GM23338 (cell line): ENCODE measurements at regions not wholly inside any gene's neighbourhood (a gene's known extent, or its start where the extent isn't known, plus 50 kb on each side); places are given as distances from the start of the nearest gene placed in this dataset.

Experiments
- ATAC-seq: fragments of 200-7000 bp; cut with Tn5 transposase; 3 replicates; pipeline ENCODE4 v1.9.1; 2020
- DNase-seq: peaks from one replicate; pipeline ENCODE4 v3.0.0-alpha.2; 2015; ENCODE audit warnings: low spot score
- H2AFZ ChIP-seq: fragments of 200-600 bp; sonication (generic); 2 replicates; pipeline ENCODE4 v1.8.0; 2016; ENCODE audit warnings: antibody characterized with exemption, mild to moderate bottlenecking, moderate library complexity
- H3F3A ChIP-seq: fragments of 200-600 bp; sonication (generic); replicated peaks from 2 replicates; pipeline ENCODE4 v1.8.0; 2017; ENCODE audit warnings: antibody characterized with exemption, mixed run types, low read depth
- H3K27ac ChIP-seq: fragments of 200-600 bp; sonication (generic); 2 replicates; pipeline ENCODE4 v1.6.1; 2016; ENCODE audit warnings: low read depth
- H3K27me3 ChIP-seq: fragments of 200-600 bp; sonication (generic); 2 replicates; pipeline ENCODE4 v1.8.0; 2016; ENCODE audit warnings: mild to moderate bottlenecking, mixed run types, moderate library complexity; ENCODE audit not compliant: insufficient read depth
- H3K36me3 ChIP-seq: fragments of 200-600 bp; sonication (generic); 2 replicates; pipeline ENCODE4 v1.8.0; 2016; ENCODE audit warnings: mild to moderate bottlenecking; ENCODE audit not compliant: insufficient read depth
- H3K4me1 ChIP-seq: fragments of 200-600 bp; sonication (generic); 2 replicates; pipeline ENCODE4 v1.8.0; 2016; ENCODE audit warnings: mild to moderate bottlenecking, moderate library complexity; ENCODE audit not compliant: insufficient read depth
- H3K4me2 ChIP-seq: fragments of 200-600 bp; sonication (generic); 2 replicates; pipeline ENCODE4 v1.7.1; 2017; ENCODE audit warnings: mixed run types
- H3K4me3 ChIP-seq: fragments of 200-600 bp; sonication (generic); 2 replicates; pipeline ENCODE4 v1.6.1; 2016; ENCODE audit warnings: mixed run types
- H3K79me2 ChIP-seq: fragments of 200-600 bp; sonication (generic); replicated peaks from 2 replicates; pipeline ENCODE4 v1.8.0; 2017; ENCODE audit warnings: mild to moderate bottlenecking; ENCODE audit not compliant: insufficient read depth
- H3K9me2 ChIP-seq: fragments of 200-600 bp; sonication (generic); 2 replicates; pipeline ENCODE4 v1.8.0; 2017; ENCODE audit not compliant: insufficient read depth
- H4K20me1 ChIP-seq: fragments of 200-600 bp; sonication (generic); replicated peaks from 2 replicates; pipeline ENCODE4 v1.8.0; 2017; ENCODE audit warnings: mild to moderate bottlenecking; ENCODE audit not compliant: insufficient read depth
- H3K27ac Mint-ChIP-seq: 2 replicates; pipeline ENCODE4 v1.8.0; 2020; ENCODE audit warnings: inconsistent platforms, mild to moderate bottlenecking, moderate library complexity, mixed read lengths
- H3K27me3 Mint-ChIP-seq: 3 replicates; pipeline ENCODE4 v1.8.0; 2022; ENCODE audit warnings: low read depth, mild to moderate bottlenecking, moderate library complexity, mixed read lengths, inconsistent platforms; ENCODE audit not compliant: insufficient read depth, poor library complexity
- H3K36me3 Mint-ChIP-seq: 3 replicates; pipeline ENCODE4 v1.8.0; 2021; ENCODE audit warnings: low read depth, mild to moderate bottlenecking, inconsistent platforms, moderate library complexity, mixed read lengths
- H3K4me1 Mint-ChIP-seq: 3 replicates; pipeline ENCODE4 v1.8.0; 2020; ENCODE audit warnings: mild to moderate bottlenecking, inconsistent platforms, mixed read lengths
- H3K4me3 Mint-ChIP-seq: 3 replicates; pipeline ENCODE4 v1.8.0; 2021; ENCODE audit warnings: moderate library complexity, mild to moderate bottlenecking, inconsistent platforms, mixed read lengths
- H3K9me3 Mint-ChIP-seq: 3 replicates; pipeline ENCODE4 v1.8.0; 2020; ENCODE audit warnings: moderate library complexity, mild to moderate bottlenecking, inconsistent platforms, mixed read lengths
- CREB1 ChIP-seq: fragments of 250-450 bp; sonication (Bioruptor Pico); IDR thresholded peaks from 2 replicates; pipeline ENCODE4 v1.5.0; 2020; ENCODE audit warnings: low read depth, mild to moderate bottlenecking, moderate library complexity
- CTCF ChIP-seq, 2 experiments: fragments of 200-600 bp in 1 of 2; sonication (generic) in 1 of 2; conservative IDR thresholded peaks; 2 replicates each; pipeline versions ENCODE4 v1.5.1 to v1.6.1; 2016 to 2017; ENCODE audit warnings: antibody characterized with exemption in 2 of 2, low read depth in 2 of 2, mild to moderate bottlenecking in 2 of 2, moderate library complexity in 1 of 2
- ETS1 ChIP-seq: IDR thresholded peaks from 2 replicates; pipeline ENCODE4 v1.6.1; 2016; ENCODE audit warnings: antibody characterized with exemption
- EZH2 ChIP-seq: fragments of 200-600 bp; sonication (generic); IDR thresholded peaks from one replicate; pipeline ENCODE4 v1.8.0; 2017; ENCODE audit warnings: antibody characterized with exemption, mild to moderate bottlenecking, low read depth; ENCODE audit not compliant: unreplicated experiment
- EZH2phosphoT487 ChIP-seq: fragments of 200-600 bp; sonication (generic); IDR thresholded peaks from one replicate; pipeline ENCODE4 v1.8.1; 2018; ENCODE audit warnings: antibody characterized with exemption; ENCODE audit not compliant: unreplicated experiment
- POLR2AphosphoS5 ChIP-seq: IDR thresholded peaks from 2 replicates; pipeline ENCODE4 v1.6.1; 2016; ENCODE audit warnings: antibody characterized with exemption, low read depth
- ZNF114 ChIP-seq: fragments of 250-450 bp; sonication (Bioruptor Pico); IDR thresholded peaks from 2 replicates; pipeline ENCODE4 v1.5.0; 2020; ENCODE audit warnings: mild to moderate bottlenecking, moderate library complexity
- ZNF462 ChIP-seq: fragments of 250-450 bp; sonication (Bioruptor Pico); IDR thresholded peaks from 2 replicates; pipeline ENCODE4 v1.5.0; 2020; ENCODE audit warnings: mild to moderate bottlenecking, moderate library complexity
- TF ChIP-seq, protein P1 (sequence below): IDR thresholded peaks from one replicate; pipeline ENCODE4 v1.6.1; 2018; ENCODE audit warnings: antibody characterized with exemption; ENCODE audit not compliant: unreplicated experiment

- no peak for TF ChIP-seq CTCF (conservative IDR thresholded peaks at IDR 0.05; ENCODE audit: low read depth in 2 of 2)
- no peak for TF ChIP-seq POLR2AphosphoS5
- no peak for TF ChIP-seq ETS1
- TF ChIP-seq, protein P1, sequence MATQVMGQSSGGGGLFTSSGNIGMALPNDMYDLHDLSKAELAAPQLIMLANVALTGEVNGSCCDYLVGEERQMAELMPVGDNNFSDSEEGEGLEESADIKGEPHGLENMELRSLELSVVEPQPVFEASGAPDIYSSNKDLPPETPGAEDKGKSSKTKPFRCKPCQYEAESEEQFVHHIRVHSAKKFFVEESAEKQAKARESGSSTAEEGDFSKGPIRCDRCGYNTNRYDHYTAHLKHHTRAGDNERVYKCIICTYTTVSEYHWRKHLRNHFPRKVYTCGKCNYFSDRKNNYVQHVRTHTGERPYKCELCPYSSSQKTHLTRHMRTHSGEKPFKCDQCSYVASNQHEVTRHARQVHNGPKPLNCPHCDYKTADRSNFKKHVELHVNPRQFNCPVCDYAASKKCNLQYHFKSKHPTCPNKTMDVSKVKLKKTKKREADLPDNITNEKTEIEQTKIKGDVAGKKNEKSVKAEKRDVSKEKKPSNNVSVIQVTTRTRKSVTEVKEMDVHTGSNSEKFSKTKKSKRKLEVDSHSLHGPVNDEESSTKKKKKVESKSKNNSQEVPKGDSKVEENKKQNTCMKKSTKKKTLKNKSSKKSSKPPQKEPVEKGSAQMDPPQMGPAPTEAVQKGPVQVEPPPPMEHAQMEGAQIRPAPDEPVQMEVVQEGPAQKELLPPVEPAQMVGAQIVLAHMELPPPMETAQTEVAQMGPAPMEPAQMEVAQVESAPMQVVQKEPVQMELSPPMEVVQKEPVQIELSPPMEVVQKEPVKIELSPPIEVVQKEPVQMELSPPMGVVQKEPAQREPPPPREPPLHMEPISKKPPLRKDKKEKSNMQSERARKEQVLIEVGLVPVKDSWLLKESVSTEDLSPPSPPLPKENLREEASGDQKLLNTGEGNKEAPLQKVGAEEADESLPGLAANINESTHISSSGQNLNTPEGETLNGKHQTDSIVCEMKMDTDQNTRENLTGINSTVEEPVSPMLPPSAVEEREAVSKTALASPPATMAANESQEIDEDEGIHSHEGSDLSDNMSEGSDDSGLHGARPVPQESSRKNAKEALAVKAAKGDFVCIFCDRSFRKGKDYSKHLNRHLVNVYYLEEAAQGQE: no peak
- TF ChIP-seq EZH2: no peak
- no peak for TF ChIP-seq EZH2phosphoT487
- TF ChIP-seq ZNF114 (CRISPR knock-in tag): no peak
- no peak for TF ChIP-seq CREB1 (CRISPR knock-in tag)
Measured at GRCh38 chr20:12354725-12355124, 437.0 kb downstream of the BTBD3 start (continued).

DNA sequence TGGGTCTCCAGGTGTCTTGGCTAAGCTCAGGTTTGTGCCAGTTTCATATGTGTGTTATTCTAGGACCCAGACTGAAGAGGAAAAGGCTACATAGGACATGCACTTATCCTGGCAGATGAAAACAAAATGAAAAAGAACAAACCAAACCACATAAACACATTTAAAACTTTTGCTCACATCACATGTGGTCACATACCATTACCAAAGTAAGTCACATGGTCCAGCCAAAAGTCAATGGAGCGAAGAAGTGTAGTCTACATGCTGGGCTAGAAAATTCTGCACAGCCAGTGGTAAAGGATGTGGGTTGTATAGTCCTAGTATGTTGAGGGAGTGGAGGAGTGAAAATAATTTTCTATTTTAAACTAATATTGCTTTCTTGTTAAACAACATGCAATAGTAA is 437.5 kb downstream of the BTBD3 start:
- no peak for ATAC-seq
- no peak overlapping the region for H3K4me2 ChIP-seq
- H3K27me3 Mint-ChIP-seq: no peaks in the 10 kb centered on the region
- no peak for TF ChIP-seq CTCF (conservative IDR thresholded peaks at IDR 0.05; ENCODE audit: low read depth in 2 of 2)
- TF ChIP-seq ZNF462 (CRISPR knock-in tag): no peak

More for the DNA sequence above, 437.5 kb downstream of the BTBD3 start:
- H3K4me3 ChIP-seq: no peak overlapping the region
- peaks cover 4% of the 10 kb centered on the region; the same call in 2 of the 3 replicates for H3K4me1 Mint-ChIP-seq
- no peaks in the 10 kb centered on the region for H4K20me1 ChIP-seq
- peaks cover 5% of the 10 kb centered on the region; the same call in 2 of the 3 replicates for H3K9me3 Mint-ChIP-seq
- H3K27ac Mint-ChIP-seq: no peak overlapping the region
- no peak overlapping the region for H3K4me3 Mint-ChIP-seq
- no peaks in the 10 kb centered on the region; the same call in 2 of the 3 replicates for H3K36me3 Mint-ChIP-seq
- no peaks in the 10 kb centered on the region for H3K27me3 ChIP-seq
- no peaks in the 10 kb centered on the region for H3K36me3 ChIP-seq
- H3K9me2 ChIP-seq: peaks cover 14% of the 10 kb centered on the region; the same call in 1 of the 2 replicates
- no peaks in the 10 kb centered on the region for H3F3A ChIP-seq
- no peaks in the 10 kb centered on the region for H3K79me2 ChIP-seq
- H3K4me1 ChIP-seq: peaks cover 6% of the 10 kb centered on the region
- H2AFZ ChIP-seq: no peak overlapping the region
- DNase-seq: no peak
- H3K27ac ChIP-seq: no peak overlapping the region
